PC-3 (cell line): ENCODE measurements at regions not wholly inside any gene's neighbourhood (a gene's known extent, or its start where the extent isn't known, plus 50 kb on each side); places are given as distances from the start of the nearest gene placed in this dataset.
"Not testable (repeated sequence)": the region's sequence is repeated elsewhere in the genome, so short reads cannot be mapped to it uniquely, and the experiment has no call there.

Source experiments
- ATAC-seq: fragments of 200-7000 bp; cut with Tn5 transposase; 2 replicates; pipeline ENCODE4 v1.9.1; 2020; ENCODE audit warnings: mild to moderate bottlenecking, moderate library complexity
- BruUV-seq: library from RNA; stranded (reverse); fragments of 400-500 nt; replicated peaks from 2 replicates; lab custom pipeline; 2021; lab: Mats Ljungman, UMichigan
- CTCF ChIA-PET: fragments of 300-600 bp; sonication (Branson Sonifier 250); formaldehyde crosslinking; loops from one replicate; lab custom pipeline; 2022; ENCODE audit warnings: antibody characterized with exemption; lab: Charles Lee
- POLR2A ChIA-PET: fragments of 300-600 bp; sonication (Branson Sonifier 250); formaldehyde crosslinking; loops from one replicate; lab custom pipeline; 2022; ENCODE audit warnings: antibody characterized with exemption; ENCODE audit not compliant: unreplicated experiment; lab: Charles Lee
- DNase-seq: peaks from one replicate; pipeline ENCODE4 v3.0.0-alpha.2; 2015
- H2AFZ ChIP-seq: fragments of 300-600 bp; sonication (generic); 2 replicates; pipeline ENCODE4 v1.6.0; 2016; ENCODE audit warnings: antibody characterized with exemption, low read length
- H3F3A ChIP-seq: fragments of 300-600 bp; sonication (generic); one replicate; pipeline ENCODE4 v1.6.0; 2017; ENCODE audit warnings: antibody characterized with exemption, low read length, control low read depth, mild to moderate bottlenecking; ENCODE audit not compliant: unreplicated experiment
- H3K27ac ChIP-seq: fragments of 300-600 bp; sonication (generic); 2 replicates; pipeline ENCODE4 v1.5.1; 2016; ENCODE audit warnings: mild to moderate bottlenecking, low read length
- H3K27me3 ChIP-seq: fragments of 300-600 bp; sonication (generic); 2 replicates; pipeline ENCODE4 v1.6.1; 2016; ENCODE audit warnings: low read length, mixed read lengths
- H3K36me3 ChIP-seq: fragments of 300-600 bp; sonication (generic); 2 replicates; pipeline ENCODE4 v1.6.1; 2016; ENCODE audit warnings: low read depth, mixed run types, low read length, mixed read lengths
- H3K4me1 ChIP-seq: fragments of 300-600 bp; sonication (generic); 2 replicates; pipeline ENCODE4 v1.5.1; 2016; ENCODE audit warnings: low read length; ENCODE audit not compliant: insufficient read depth
- H3K4me2 ChIP-seq: fragments of 300-600 bp; sonication (generic); 2 replicates; pipeline ENCODE4 v1.6.0; 2016; ENCODE audit warnings: low read length
- H3K4me3 ChIP-seq: fragments of 300-600 bp; sonication (generic); 2 replicates; pipeline ENCODE4 v1.5.1; 2016; ENCODE audit warnings: mild to moderate bottlenecking, low read length, mixed read lengths
- H3K79me2 ChIP-seq: fragments of 300-600 bp; sonication (generic); 2 replicates; pipeline ENCODE4 v1.6.1; 2017; ENCODE audit warnings: low read length, mixed read lengths
- H3K9ac ChIP-seq: fragments of 300-600 bp; sonication (generic); 2 replicates; pipeline ENCODE4 v1.6.0; 2016; ENCODE audit warnings: mild to moderate bottlenecking, low read length
- H3K9me2 ChIP-seq: fragments of 300-600 bp; sonication (generic); replicated peaks from 2 replicates; pipeline ENCODE4 v1.6.1; 2016; ENCODE audit warnings: mixed run types, low read length, mixed read lengths
- H3K9me3 ChIP-seq: fragments of 300-600 bp; sonication (generic); 2 replicates; pipeline ENCODE4 v1.6.1; 2016; ENCODE audit warnings: low read length, mixed read lengths
- H4K20me1 ChIP-seq: fragments of 300-600 bp; sonication (generic); 2 replicates; pipeline ENCODE4 v1.6.1; 2016; ENCODE audit warnings: low read length, mixed read lengths
- CTCF ChIP-seq: fragments of 300-600 bp; sonication (generic); conservative IDR thresholded peaks from 2 replicates; pipeline ENCODE4 v1.5.1; 2017; ENCODE audit warnings: antibody characterized with exemption, low read depth, mild to moderate bottlenecking, low read length
- EZH2 ChIP-seq: fragments of 300-600 bp; sonication (generic); IDR thresholded peaks from one replicate; pipeline ENCODE4 v1.6.1; 2017; ENCODE audit warnings: antibody characterized with exemption, mild to moderate bottlenecking, low read length; ENCODE audit not compliant: unreplicated experiment
- EZH2phosphoT487 ChIP-seq: fragments of 300-600 bp; sonication (generic); IDR thresholded peaks from 2 replicates; pipeline ENCODE4 v1.6.1; 2018; ENCODE audit warnings: mild to moderate bottlenecking, antibody characterized with exemption, low read length, borderline replicate concordance
- intact Hi-C: fragments of 100-400 bp; cut with micrococcal nuclease; formaldehyde crosslinking; loops from 2 replicates; pipeline ENCODE4 v1.9.0; 2023

GRCh38 chrX:138270931-138271330, 440.6 kb downstream of the FGF13 start:
- Histone ChIP-seq H2AFZ (no peak overlapping the region), H3K4me3 (no peak overlapping the region), H3K4me2 (no peak overlapping the region), H3K9ac (no peak overlapping the region), H3K9me2 (no peaks in the 10 kb centered on the region), H3K27me3 (no peaks in the 10 kb centered on the region), H3K36me3 (no peaks in the 10 kb centered on the region), H3K79me2 (no peaks in the 10 kb centered on the region), H3F3A (no peaks in the 10 kb centered on the region), H3K4me1 (no peaks in the 10 kb centered on the region), H3K27ac (no peak overlapping the region), H3K9me3 (no peaks in the 10 kb centered on the region), H4K20me1 (no peaks in the 10 kb centered on the region)
- DNase-seq: no peak
- ChIA-PET POLR2A (no interaction called here), CTCF (no interaction called here)
- intact Hi-C loops: no loop called here
- ATAC-seq: no peak
- TF ChIP-seq CTCF (no peak), EZH2phosphoT487 (no peak), EZH2 (no peak)
- no TSS peak for BruUV-seq

GRCh38 chrX:138282598-138283150, 428.8 kb downstream of the FGF13 start:
- H3K9me2 ChIP-seq, H3K27ac ChIP-seq, BruUV-seq, H3K9me3 ChIP-seq, H3K27me3 ChIP-seq, H2AFZ ChIP-seq, H3K4me2 ChIP-seq, H3K36me3 ChIP-seq, H4K20me1 ChIP-seq, H3F3A ChIP-seq, H3K79me2 ChIP-seq, intact Hi-C loops, CTCF ChIA-PET, H3K4me1 ChIP-seq, ATAC-seq, POLR2A ChIA-PET, H3K9ac ChIP-seq, H3K4me3 ChIP-seq, DNase-seq: not testable (repeated sequence)

- no peaks in the 10 kb centered on the region for H3K4me1 ChIP-seq
- no TSS peak for BruUV-seq
- TF ChIP-seq EZH2phosphoT487: no peak
- TF ChIP-seq CTCF: no peak
Measured at GRCh38 chrX:138287205-138287877, 424.2 kb downstream of the FGF13 start.

More at GRCh38 chrX:138287205-138287877, 424.2 kb downstream of the FGF13 start:
- ATAC-seq: no peak
- Histone ChIP-seq H3K79me2 (no peaks in the 10 kb centered on the region), H3K9me2 (no peaks in the 10 kb centered on the region), H3K9ac (no peak overlapping the region), H3K4me2 (no peak overlapping the region), H3K4me3 (no peak overlapping the region), H3K36me3 (no peaks in the 10 kb centered on the region), H4K20me1 (no peaks in the 10 kb centered on the region), H3K27ac (no peak overlapping the region), H3K9me3 (no peaks in the 10 kb centered on the region), H2AFZ (no peak overlapping the region), H3K27me3 (no peaks in the 10 kb centered on the region), H3F3A (no peaks in the 10 kb centered on the region)
- ChIA-PET POLR2A (no interaction called here), CTCF (interaction anchor here (0.6 kb wide), 1 partner anchor 366 kb away, joined by 4 read pairs; no protein-coding TSS in a partner anchor)
- intact Hi-C loops: no loop called here
- peak; percentile 1 for DNase-seq
